ENCODE measurements at regions not wholly inside any gene's neighbourhood (a gene's known extent, or its start where the extent isn't known, plus 50 kb on each side); places are given as distances from the start of the nearest gene placed in this dataset.

- Histone ChIP-seq H3K4me2 (ENCODE audit: low read length) (no peak overlapping the region), H3K9ac (ENCODE audit: low read length) (no peak overlapping the region), H3K4me3 (ENCODE audit: low read length) (no peak overlapping the region), H3K4me1 (ENCODE audit: low read length) (no peaks in the 10 kb centered on the region), H4K20me1 (ENCODE audit: insufficient read depth, low read length) (no peaks in the 10 kb centered on the region), H2AFZ (ENCODE audit: low read depth, low read length) (no peak overlapping the region), H3K9me3 (ENCODE audit: insufficient read depth, low read length) (no peaks in the 10 kb centered on the region), H3K27me3 (ENCODE audit: low read depth, low read length) (no peaks in the 10 kb centered on the region), H3K27ac (ENCODE audit: low read length) (no peak overlapping the region), H3K36me3 (replicated peaks; ENCODE audit: low read depth, low read length) (no peaks in the 10 kb centered on the region), H3K79me2 (ENCODE audit: low read length) (no peaks in the 10 kb centered on the region)
- TF ChIP-seq, protein P1, sequence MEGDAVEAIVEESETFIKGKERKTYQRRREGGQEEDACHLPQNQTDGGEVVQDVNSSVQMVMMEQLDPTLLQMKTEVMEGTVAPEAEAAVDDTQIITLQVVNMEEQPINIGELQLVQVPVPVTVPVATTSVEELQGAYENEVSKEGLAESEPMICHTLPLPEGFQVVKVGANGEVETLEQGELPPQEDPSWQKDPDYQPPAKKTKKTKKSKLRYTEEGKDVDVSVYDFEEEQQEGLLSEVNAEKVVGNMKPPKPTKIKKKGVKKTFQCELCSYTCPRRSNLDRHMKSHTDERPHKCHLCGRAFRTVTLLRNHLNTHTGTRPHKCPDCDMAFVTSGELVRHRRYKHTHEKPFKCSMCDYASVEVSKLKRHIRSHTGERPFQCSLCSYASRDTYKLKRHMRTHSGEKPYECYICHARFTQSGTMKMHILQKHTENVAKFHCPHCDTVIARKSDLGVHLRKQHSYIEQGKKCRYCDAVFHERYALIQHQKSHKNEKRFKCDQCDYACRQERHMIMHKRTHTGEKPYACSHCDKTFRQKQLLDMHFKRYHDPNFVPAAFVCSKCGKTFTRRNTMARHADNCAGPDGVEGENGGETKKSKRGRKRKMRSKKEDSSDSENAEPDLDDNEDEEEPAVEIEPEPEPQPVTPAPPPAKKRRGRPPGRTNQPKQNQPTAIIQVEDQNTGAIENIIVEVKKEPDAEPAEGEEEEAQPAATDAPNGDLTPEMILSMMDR (IDR thresholded peaks at IDR 0.05; ENCODE audit: low read depth, low read length), result no peak
- no peak for TF ChIP-seq EZH2phosphoT487 (IDR thresholded peaks at IDR 0.05; ENCODE audit: low read depth)
These were observed 825.3 kb downstream of the TRIB2 start for GRCh38 chr2:13542061-13542460.

GRCh38 chr2:13542642-13543041 lies 825.9 kb downstream of the TRIB2 start:
- H3K9ac ChIP-seq (ENCODE audit: low read length), result no peak overlapping the region
- no peak overlapping the region for H3K4me2 ChIP-seq (ENCODE audit: low read length)
- H4K20me1 ChIP-seq (ENCODE audit: insufficient read depth, low read length), result no peaks in the 10 kb centered on the region
- no peaks in the 10 kb centered on the region for H3K27me3 ChIP-seq (ENCODE audit: low read depth, low read length)
- no peak for TF ChIP-seq EZH2phosphoT487 (IDR thresholded peaks at IDR 0.05; ENCODE audit: low read depth)
- TF ChIP-seq, protein P1 (IDR thresholded peaks at IDR 0.05; ENCODE audit: low read depth, low read length), result no peak
- H2AFZ ChIP-seq (ENCODE audit: low read depth, low read length), result no peak overlapping the region
- H3K79me2 ChIP-seq (ENCODE audit: low read length), result no peaks in the 10 kb centered on the region
- no peaks in the 10 kb centered on the region for H3K4me1 ChIP-seq (ENCODE audit: low read length)
- H3K9me3 ChIP-seq (ENCODE audit: insufficient read depth, low read length), result no peaks in the 10 kb centered on the region
- H3K27ac ChIP-seq (ENCODE audit: low read length), result no peak overlapping the region
- H3K36me3 ChIP-seq (replicated peaks; ENCODE audit: low read depth, low read length), result no peaks in the 10 kb centered on the region
- H3K4me3 ChIP-seq (ENCODE audit: low read length), result no peak overlapping the region

GRCh38 chr2:13543550-13543949 lies 826.8 kb downstream of the TRIB2 start:
- no peaks in the 10 kb centered on the region for H3K27me3 ChIP-seq (ENCODE audit: low read depth, low read length)
- H3K4me2 ChIP-seq (ENCODE audit: low read length), result no peak overlapping the region
- H2AFZ ChIP-seq (ENCODE audit: low read depth, low read length), result no peak overlapping the region
- H3K36me3 ChIP-seq (replicated peaks; ENCODE audit: low read depth, low read length), result no peaks in the 10 kb centered on the region
- no peaks in the 10 kb centered on the region for H3K9me3 ChIP-seq (ENCODE audit: insufficient read depth, low read length)
- H3K4me3 ChIP-seq (ENCODE audit: low read length), result no peak overlapping the region
- H3K79me2 ChIP-seq (ENCODE audit: low read length), result no peaks in the 10 kb centered on the region
- H3K27ac ChIP-seq (ENCODE audit: low read length), result no peak overlapping the region
- H3K9ac ChIP-seq (ENCODE audit: low read length), result no peak overlapping the region
- TF ChIP-seq EZH2phosphoT487 (IDR thresholded peaks at IDR 0.05; ENCODE audit: low read depth), result no peak
- TF ChIP-seq, protein P1 (IDR thresholded peaks at IDR 0.05; ENCODE audit: low read depth, low read length), result no peak
- H4K20me1 ChIP-seq (ENCODE audit: insufficient read depth, low read length), result no peaks in the 10 kb centered on the region
- H3K4me1 ChIP-seq (ENCODE audit: low read length), result no peaks in the 10 kb centered on the region

DNA sequence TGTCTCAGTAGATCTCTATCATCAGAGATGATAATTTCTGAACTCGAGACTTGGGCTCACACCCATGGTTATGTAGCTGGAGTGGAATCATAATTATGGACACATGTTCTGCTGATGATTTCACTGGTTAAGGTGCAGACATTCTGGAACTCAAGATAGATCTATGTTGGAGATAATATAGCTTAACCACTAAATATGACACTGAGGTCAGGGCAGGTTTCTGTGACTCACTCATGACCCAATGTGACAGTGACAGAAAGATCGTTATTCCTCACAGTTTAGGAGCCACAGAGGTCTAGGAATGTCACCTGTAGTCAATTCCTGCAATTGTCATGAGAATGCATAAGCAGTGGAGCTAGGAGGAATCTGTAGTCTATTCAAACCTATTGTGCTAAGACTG lies 828.6 kb downstream of the TRIB2 start:
- no peaks in the 10 kb centered on the region for H3K4me1 ChIP-seq (ENCODE audit: low read length)
- H3K27ac ChIP-seq (ENCODE audit: low read length), result no peak overlapping the region
- H3K79me2 ChIP-seq (ENCODE audit: low read length), result no peaks in the 10 kb centered on the region
- no peaks in the 10 kb centered on the region for H3K27me3 ChIP-seq (ENCODE audit: low read depth, low read length)
- H3K4me2 ChIP-seq (ENCODE audit: low read length), result no peak overlapping the region
- H3K36me3 ChIP-seq (replicated peaks; ENCODE audit: low read depth, low read length), result no peaks in the 10 kb centered on the region
- no peak overlapping the region for H3K9ac ChIP-seq (ENCODE audit: low read length)
- H3K9me3 ChIP-seq (ENCODE audit: insufficient read depth, low read length), result no peaks in the 10 kb centered on the region
- no peak overlapping the region for H3K4me3 ChIP-seq (ENCODE audit: low read length)
- no peak overlapping the region for H2AFZ ChIP-seq (ENCODE audit: low read depth, low read length)
- TF ChIP-seq EZH2phosphoT487 (IDR thresholded peaks at IDR 0.05; ENCODE audit: low read depth), result no peak
- H4K20me1 ChIP-seq (ENCODE audit: insufficient read depth, low read length), result no peaks in the 10 kb centered on the region

- Histone ChIP-seq H3K36me3 (replicated peaks; ENCODE audit: low read depth, low read length) (no peaks in the 10 kb centered on the region), H3K9ac (ENCODE audit: low read length) (no peak overlapping the region), H3K79me2 (ENCODE audit: low read length) (no peaks in the 10 kb centered on the region), H4K20me1 (ENCODE audit: insufficient read depth, low read length) (no peaks in the 10 kb centered on the region), H3K4me1 (ENCODE audit: low read length) (no peaks in the 10 kb centered on the region), H3K27me3 (ENCODE audit: low read depth, low read length) (no peaks in the 10 kb centered on the region), H3K9me3 (ENCODE audit: insufficient read depth, low read length) (no peaks in the 10 kb centered on the region), H3K27ac (ENCODE audit: low read length) (no peak overlapping the region), H2AFZ (ENCODE audit: low read depth, low read length) (no peak overlapping the region), H3K4me2 (ENCODE audit: low read length) (no peak overlapping the region), H3K4me3 (ENCODE audit: low read length) (no peak overlapping the region)
- TF ChIP-seq, protein P1 (IDR thresholded peaks at IDR 0.05; ENCODE audit: low read depth, low read length), result no peak
- TF ChIP-seq EZH2phosphoT487 (IDR thresholded peaks at IDR 0.05; ENCODE audit: low read depth), result no peak
These were observed 829.4 kb downstream of the TRIB2 start for GRCh38 chr2:13546131-13546530.

Measured in OCI-LY3 (cell line).